ENCODE measurements at regions not wholly inside any gene's neighbourhood (a gene's known extent, or its start where the extent isn't known, plus 50 kb on each side); places are given as distances from the start of the nearest gene placed in this dataset.

GRCh38 chr15:84391191-84391590 lies 155.6 kb downstream of the GOLGA6L4 start:
- TF ChIP-seq CTCF (conservative IDR thresholded peaks at IDR 0.05) (no peak), ZFX (IDR thresholded peaks at IDR 0.05) (no peak)
